GM10266 (cell line): ENCODE measurements at regions not wholly inside any gene's neighbourhood (a gene's known extent, or its start where the extent isn't known, plus 50 kb on each side); places are given as distances from the start of the nearest gene placed in this dataset.
"Not testable (repeated sequence)": the region's sequence is repeated elsewhere in the genome, so short reads cannot be mapped to it uniquely, and the experiment has no call there.

Experiments
- DNase-seq: peaks from one replicate; pipeline ENCODE4 v3.0.0; 2012; ENCODE audit errors: extremely low spot score
- CTCF ChIP-seq: IDR thresholded peaks from 2 replicates; pipeline ENCODE4 v1.5.1; 2012; ENCODE audit warnings: mild to moderate bottlenecking, low read depth; ENCODE audit not compliant: control insufficient read depth, insufficient read depth; ENCODE audit errors: missing control alignments

- no peak for TF ChIP-seq CTCF
- DNase-seq = no peak
These were observed 727.9 kb upstream of the PRR20A start for GRCh38 chr13:56412856-56413255.

- no peak for DNase-seq
These were observed 716.5 kb upstream of the PRR20A start for GRCh38 chr13:56424246-56424645.

GRCh38 chr13:56457535-56458190 lies 683.1 kb upstream of the PRR20A start:
- no peak for TF ChIP-seq CTCF
- no peak for DNase-seq

More at GRCh38 chr13:56424246-56424645, 716.5 kb upstream of the PRR20A start:
- no peak for TF ChIP-seq CTCF

GRCh38 chr13:56459286-56459685 lies 681.4 kb upstream of the PRR20A start:
- DNase-seq = no peak
- no peak for TF ChIP-seq CTCF

- no peak for DNase-seq
- no peak for TF ChIP-seq CTCF
These were observed 639.0 kb upstream of the PRR20A start for GRCh38 chr13:56501750-56502149.

GRCh38 chr13:56510836-56511235 lies 629.9 kb upstream of the PRR20A start:
- TF ChIP-seq CTCF = no peak
- no peak for DNase-seq

GRCh38 chr13:56512336-56512735 lies 628.4 kb upstream of the PRR20A start:
- DNase-seq = not testable (repeated sequence)

- DNase-seq = no peak
- no peak for TF ChIP-seq CTCF
These were observed 625.3 kb upstream of the PRR20A start for GRCh38 chr13:56515441-56515840.
